K562 (cell line): ENCODE measurements at regions not wholly inside any gene's neighbourhood (a gene's known extent, or its start where the extent isn't known, plus 50 kb on each side); places are given as distances from the start of the nearest gene placed in this dataset.

Source experiments
- FOXK2 ChIP-seq, 2 experiments: fragments of 450-650 bp; IDR thresholded peaks in 1 of 2; conservative IDR thresholded peaks in 1 of 2; 2 replicates each; pipeline ENCODE4 v1.6.1; 2016; ENCODE audit warnings: low read depth in 2 of 2, mild to moderate bottlenecking in 1 of 2
- KAT8 ChIP-seq: fragments of 450-650 bp; IDR thresholded peaks from 2 replicates; pipeline ENCODE4 v1.6.1; 2016; ENCODE audit warnings: low read depth, mild to moderate bottlenecking
- ZC3H4 ChIP-seq: sonication (generic); formaldehyde crosslinking; IDR thresholded peaks from 2 replicates; pipeline ENCODE4 v1.9.0; 2021; ENCODE audit warnings: missing genetic modification reagents, borderline replicate concordance
- ZNF282 ChIP-seq: sonication (generic); formaldehyde crosslinking; IDR thresholded peaks from 2 replicates; pipeline ENCODE4 v1.8.1; 2023; ENCODE audit warnings: missing genetic modification reagents
- TF ChIP-seq, protein P1 (sequence below), 2 experiments: fragments of 450-650 bp in 1 of 2; sonication (generic) in 1 of 2; formaldehyde crosslinking in 1 of 2; IDR thresholded peaks; 2 replicates each; pipeline versions ENCODE4 v1.7.1 to v1.9.0; 2016 to 2022; ENCODE audit warnings: inconsistent platforms in 1 of 2, mild to moderate bottlenecking in 1 of 2, missing genetic modification reagents in 1 of 2
- TF ChIP-seq, protein P2 (sequence below): fragments of 250-450 bp; sonication (Bioruptor Pico); IDR thresholded peaks from 2 replicates; pipeline ENCODE4 v1.5.0; 2021
- TF ChIP-seq, protein P3 (sequence below), 2 experiments: fragments of 250-450 bp in 1 of 2; fragments of 450-650 bp in 1 of 2; sonication (Bioruptor Pico) in 1 of 2; IDR thresholded peaks; 2 replicates each; pipeline versions ENCODE4 v1.6.1 to v1.8.0; 2016 to 2021; ENCODE audit warnings: mild to moderate bottlenecking in 2 of 2, moderate library complexity in 2 of 2, missing compliant biosample characterization in 1 of 2, missing genetic modification characterization in 1 of 2
- TF ChIP-seq, protein P4 (sequence below): sonication (generic); formaldehyde crosslinking; IDR thresholded peaks from 2 replicates; pipeline ENCODE4 v1.8.0; 2022; ENCODE audit warnings: mild to moderate bottlenecking, missing genetic modification reagents
- TF ChIP-seq, protein P5 (sequence below): fragments of 450-650 bp; formaldehyde crosslinking; conservative IDR thresholded peaks from 2 replicates; pipeline ENCODE4 v1.4.0; 2022; ENCODE audit warnings: mild to moderate bottlenecking, missing genetic modification characterization

DNA sequence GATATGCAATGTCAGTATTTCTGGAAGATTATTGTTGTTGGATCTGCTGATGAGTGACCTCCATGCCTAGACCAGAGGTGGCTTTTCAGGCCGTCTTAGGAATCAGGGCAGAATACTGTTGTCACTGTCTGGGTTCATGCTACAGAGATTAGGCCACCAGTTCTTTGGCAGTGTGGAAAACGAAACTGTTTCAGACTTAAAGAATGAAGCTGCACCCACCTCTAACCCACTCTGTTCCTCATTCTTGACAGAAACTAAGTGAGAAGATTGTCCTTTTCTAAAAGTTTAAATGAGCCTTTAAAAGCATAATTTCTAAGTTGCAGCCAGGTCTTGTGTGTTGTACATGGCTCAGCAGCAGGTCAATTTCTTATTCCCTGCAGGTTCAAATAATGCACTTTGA, 444.3 kb downstream of the ENC1 start (continued):
- TF ChIP-seq, protein P1, sequence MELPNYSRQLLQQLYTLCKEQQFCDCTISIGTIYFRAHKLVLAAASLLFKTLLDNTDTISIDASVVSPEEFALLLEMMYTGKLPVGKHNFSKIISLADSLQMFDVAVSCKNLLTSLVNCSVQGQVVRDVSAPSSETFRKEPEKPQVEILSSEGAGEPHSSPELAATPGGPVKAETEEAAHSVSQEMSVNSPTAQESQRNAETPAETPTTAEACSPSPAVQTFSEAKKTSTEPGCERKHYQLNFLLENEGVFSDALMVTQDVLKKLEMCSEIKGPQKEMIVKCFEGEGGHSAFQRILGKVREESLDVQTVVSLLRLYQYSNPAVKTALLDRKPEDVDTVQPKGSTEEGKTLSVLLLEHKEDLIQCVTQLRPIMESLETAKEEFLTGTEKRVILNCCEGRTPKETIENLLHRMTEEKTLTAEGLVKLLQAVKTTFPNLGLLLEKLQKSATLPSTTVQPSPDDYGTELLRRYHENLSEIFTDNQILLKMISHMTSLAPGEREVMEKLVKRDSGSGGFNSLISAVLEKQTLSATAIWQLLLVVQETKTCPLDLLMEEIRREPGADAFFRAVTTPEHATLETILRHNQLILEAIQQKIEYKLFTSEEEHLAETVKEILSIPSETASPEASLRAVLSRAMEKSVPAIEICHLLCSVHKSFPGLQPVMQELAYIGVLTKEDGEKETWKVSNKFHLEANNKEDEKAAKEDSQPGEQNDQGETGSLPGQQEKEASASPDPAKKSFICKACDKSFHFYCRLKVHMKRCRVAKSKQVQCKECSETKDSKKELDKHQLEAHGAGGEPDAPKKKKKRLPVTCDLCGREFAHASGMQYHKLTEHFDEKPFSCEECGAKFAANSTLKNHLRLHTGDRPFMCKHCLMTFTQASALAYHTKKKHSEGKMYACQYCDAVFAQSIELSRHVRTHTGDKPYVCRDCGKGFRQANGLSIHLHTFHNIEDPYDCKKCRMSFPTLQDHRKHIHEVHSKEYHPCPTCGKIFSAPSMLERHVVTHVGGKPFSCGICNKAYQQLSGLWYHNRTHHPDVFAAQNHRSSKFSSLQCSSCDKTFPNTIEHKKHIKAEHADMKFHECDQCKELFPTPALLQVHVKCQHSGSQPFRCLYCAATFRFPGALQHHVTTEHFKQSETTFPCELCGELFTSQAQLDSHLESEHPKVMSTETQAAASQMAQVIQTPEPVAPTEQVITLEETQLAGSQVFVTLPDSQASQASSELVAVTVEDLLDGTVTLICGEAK (IDR thresholded peaks at IDR 0.05), result no peak
- TF ChIP-seq, protein P1 (CRISPR knock-in tag; IDR thresholded peaks at IDR 0.05), result no peak
- TF ChIP-seq, protein P2, sequence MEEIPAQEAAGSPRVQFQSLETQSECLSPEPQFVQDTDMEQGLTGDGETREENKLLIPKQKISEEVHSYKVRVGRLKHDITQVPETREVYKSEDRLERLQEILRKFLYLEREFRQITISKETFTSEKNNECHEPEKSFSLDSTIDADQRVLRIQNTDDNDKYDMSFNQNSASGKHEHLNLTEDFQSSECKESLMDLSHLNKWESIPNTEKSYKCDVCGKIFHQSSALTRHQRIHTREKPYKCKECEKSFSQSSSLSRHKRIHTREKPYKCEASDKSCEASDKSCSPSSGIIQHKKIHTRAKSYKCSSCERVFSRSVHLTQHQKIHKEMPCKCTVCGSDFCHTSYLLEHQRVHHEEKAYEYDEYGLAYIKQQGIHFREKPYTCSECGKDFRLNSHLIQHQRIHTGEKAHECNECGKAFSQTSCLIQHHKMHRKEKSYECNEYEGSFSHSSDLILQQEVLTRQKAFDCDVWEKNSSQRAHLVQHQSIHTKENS (CRISPR knock-in tag), result no peak
- TF ChIP-seq KAT8 (no peak), FOXK2 (conservative IDR thresholded peaks at IDR 0.05 in 1 of 2, IDR thresholded peaks at IDR 0.05 in 1 of 2; ENCODE audit: low read depth in 2 of 2) (no peak), ZNF282 (CRISPR knock-in tag) (no peak), ZC3H4 (CRISPR knock-in tag) (no peak)
- TF ChIP-seq, protein P3, sequence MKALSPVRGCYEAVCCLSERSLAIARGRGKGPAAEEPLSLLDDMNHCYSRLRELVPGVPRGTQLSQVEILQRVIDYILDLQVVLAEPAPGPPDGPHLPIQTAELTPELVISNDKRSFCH (CRISPR knock-in tag; IDR thresholded peaks at IDR 0.05), result no peak
- TF ChIP-seq, protein P3 (tag; IDR thresholded peaks at IDR 0.05), result no peak
- TF ChIP-seq, protein P4, sequence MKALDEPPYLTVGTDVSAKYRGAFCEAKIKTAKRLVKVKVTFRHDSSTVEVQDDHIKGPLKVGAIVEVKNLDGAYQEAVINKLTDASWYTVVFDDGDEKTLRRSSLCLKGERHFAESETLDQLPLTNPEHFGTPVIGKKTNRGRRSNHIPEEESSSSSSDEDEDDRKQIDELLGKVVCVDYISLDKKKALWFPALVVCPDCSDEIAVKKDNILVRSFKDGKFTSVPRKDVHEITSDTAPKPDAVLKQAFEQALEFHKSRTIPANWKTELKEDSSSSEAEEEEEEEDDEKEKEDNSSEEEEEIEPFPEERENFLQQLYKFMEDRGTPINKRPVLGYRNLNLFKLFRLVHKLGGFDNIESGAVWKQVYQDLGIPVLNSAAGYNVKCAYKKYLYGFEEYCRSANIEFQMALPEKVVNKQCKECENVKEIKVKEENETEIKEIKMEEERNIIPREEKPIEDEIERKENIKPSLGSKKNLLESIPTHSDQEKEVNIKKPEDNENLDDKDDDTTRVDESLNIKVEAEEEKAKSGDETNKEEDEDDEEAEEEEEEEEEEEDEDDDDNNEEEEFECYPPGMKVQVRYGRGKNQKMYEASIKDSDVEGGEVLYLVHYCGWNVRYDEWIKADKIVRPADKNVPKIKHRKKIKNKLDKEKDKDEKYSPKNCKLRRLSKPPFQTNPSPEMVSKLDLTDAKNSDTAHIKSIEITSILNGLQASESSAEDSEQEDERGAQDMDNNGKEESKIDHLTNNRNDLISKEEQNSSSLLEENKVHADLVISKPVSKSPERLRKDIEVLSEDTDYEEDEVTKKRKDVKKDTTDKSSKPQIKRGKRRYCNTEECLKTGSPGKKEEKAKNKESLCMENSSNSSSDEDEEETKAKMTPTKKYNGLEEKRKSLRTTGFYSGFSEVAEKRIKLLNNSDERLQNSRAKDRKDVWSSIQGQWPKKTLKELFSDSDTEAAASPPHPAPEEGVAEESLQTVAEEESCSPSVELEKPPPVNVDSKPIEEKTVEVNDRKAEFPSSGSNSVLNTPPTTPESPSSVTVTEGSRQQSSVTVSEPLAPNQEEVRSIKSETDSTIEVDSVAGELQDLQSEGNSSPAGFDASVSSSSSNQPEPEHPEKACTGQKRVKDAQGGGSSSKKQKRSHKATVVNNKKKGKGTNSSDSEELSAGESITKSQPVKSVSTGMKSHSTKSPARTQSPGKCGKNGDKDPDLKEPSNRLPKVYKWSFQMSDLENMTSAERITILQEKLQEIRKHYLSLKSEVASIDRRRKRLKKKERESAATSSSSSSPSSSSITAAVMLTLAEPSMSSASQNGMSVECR (CRISPR knock-in tag), result no peak
- TF ChIP-seq, protein P5, sequence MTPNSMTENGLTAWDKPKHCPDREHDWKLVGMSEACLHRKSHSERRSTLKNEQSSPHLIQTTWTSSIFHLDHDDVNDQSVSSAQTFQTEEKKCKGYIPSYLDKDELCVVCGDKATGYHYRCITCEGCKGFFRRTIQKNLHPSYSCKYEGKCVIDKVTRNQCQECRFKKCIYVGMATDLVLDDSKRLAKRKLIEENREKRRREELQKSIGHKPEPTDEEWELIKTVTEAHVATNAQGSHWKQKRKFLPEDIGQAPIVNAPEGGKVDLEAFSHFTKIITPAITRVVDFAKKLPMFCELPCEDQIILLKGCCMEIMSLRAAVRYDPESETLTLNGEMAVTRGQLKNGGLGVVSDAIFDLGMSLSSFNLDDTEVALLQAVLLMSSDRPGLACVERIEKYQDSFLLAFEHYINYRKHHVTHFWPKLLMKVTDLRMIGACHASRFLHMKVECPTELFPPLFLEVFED (CRISPR knock-in tag), result no peak
